SK-N-SH treated with all-trans-retinoic acid at 6 μM for 48 hours (cell line): ENCODE measurements at regions not wholly inside any gene's neighbourhood (a gene's known extent, or its start where the extent isn't known, plus 50 kb on each side); places are given as distances from the start of the nearest gene placed in this dataset.

Source experiments
- ATAC-seq: fragments of 200-7000 bp; cut with Tn5 transposase; 3 replicates; pipeline ENCODE4 v1.9.1; 2020; ENCODE audit warnings: mild to moderate bottlenecking, moderate library complexity
- ARNTL ChIP-seq: fragments of 450-650 bp; formaldehyde crosslinking; IDR thresholded peaks from 2 replicates; pipeline ENCODE4 v1.5.0; 2020; ENCODE audit warnings: low read depth, mild to moderate bottlenecking, moderate library complexity, borderline replicate concordance
- BACH2 ChIP-seq: fragments of 250-450 bp; sonication (Bioruptor Pico); IDR thresholded peaks from 2 replicates; pipeline ENCODE4 v1.9.0; 2021; ENCODE audit warnings: mild to moderate bottlenecking, borderline replicate concordance
- CREB5 ChIP-seq: fragments of 250-450 bp; sonication (Bioruptor Pico); IDR thresholded peaks from 2 replicates; pipeline ENCODE4 v1.5.1; 2020; ENCODE audit warnings: low read depth, mild to moderate bottlenecking, moderate library complexity
- CSDC2 ChIP-seq: fragments of 250-450 bp; sonication (Bioruptor Pico); IDR thresholded peaks from 2 replicates; pipeline ENCODE4 v1.5.0; 2020; ENCODE audit warnings: mild to moderate bottlenecking, moderate library complexity
- CSRNP3 ChIP-seq: fragments of 250-450 bp; sonication (Bioruptor Pico); IDR thresholded peaks from 2 replicates; pipeline ENCODE4 v1.5.1; 2021; ENCODE audit warnings: mild to moderate bottlenecking, moderate library complexity
- ESRRG ChIP-seq: fragments of 250-450 bp; sonication (Bioruptor Pico); IDR thresholded peaks from 2 replicates; pipeline ENCODE4 v1.6.1; 2021; ENCODE audit warnings: mild to moderate bottlenecking
- GLIS3 ChIP-seq: fragments of 250-450 bp; sonication (Bioruptor Pico); IDR thresholded peaks from 2 replicates; pipeline ENCODE4 v1.5.0; 2020; ENCODE audit warnings: mild to moderate bottlenecking, moderate library complexity
- ISL1 ChIP-seq: fragments of 250-450 bp; sonication (Bioruptor Pico); IDR thresholded peaks from 2 replicates; pipeline ENCODE4 v2.1.2; 2022; ENCODE audit warnings: mild to moderate bottlenecking, moderate library complexity
- OSR1 ChIP-seq: fragments of 250-450 bp; sonication (Bioruptor Pico); IDR thresholded peaks from 2 replicates; pipeline ENCODE4 v1.8.0; 2022; ENCODE audit warnings: moderate library complexity, mild to moderate bottlenecking, inconsistent platforms
- PATZ1 ChIP-seq: fragments of 250-450 bp; sonication (Bioruptor Pico); IDR thresholded peaks from 2 replicates; pipeline ENCODE4 v1.8.0; 2020; ENCODE audit warnings: mild to moderate bottlenecking, moderate library complexity, borderline replicate concordance
- POU6F1 ChIP-seq: fragments of 250-450 bp; sonication (Bioruptor Pico); IDR thresholded peaks from 2 replicates; pipeline ENCODE4 v1.8.0; 2021; ENCODE audit warnings: low read depth, mild to moderate bottlenecking, moderate library complexity, borderline replicate concordance
- RARB ChIP-seq: fragments of 250-450 bp; sonication (Bioruptor Pico); IDR thresholded peaks from 2 replicates; pipeline ENCODE4 v1.8.0; 2021; ENCODE audit warnings: mild to moderate bottlenecking, moderate library complexity
- SNAI2 ChIP-seq: fragments of 250-450 bp; sonication (Bioruptor Pico); IDR thresholded peaks from 2 replicates; pipeline ENCODE4 v1.5.0; 2020; ENCODE audit warnings: mild to moderate bottlenecking, moderate library complexity
- TCF4 ChIP-seq: fragments of 250-450 bp; sonication (Bioruptor Pico); IDR thresholded peaks from 2 replicates; pipeline ENCODE4 v1.8.0; 2021; ENCODE audit warnings: mild to moderate bottlenecking, moderate library complexity, borderline replicate concordance
- TOX ChIP-seq: fragments of 250-450 bp; sonication (Bioruptor Pico); IDR thresholded peaks from 2 replicates; pipeline ENCODE4 v1.8.0; 2021; ENCODE audit warnings: mild to moderate bottlenecking, moderate library complexity, borderline replicate concordance
- TSHZ2 ChIP-seq: fragments of 250-450 bp; sonication (Bioruptor Pico); IDR thresholded peaks from 2 replicates; pipeline ENCODE4 v1.5.0; 2020; ENCODE audit warnings: mild to moderate bottlenecking, moderate library complexity
- ZC3H10 ChIP-seq: fragments of 250-450 bp; sonication (Bioruptor Pico); IDR thresholded peaks from 2 replicates; pipeline ENCODE4 v1.5.1; 2021; ENCODE audit warnings: mild to moderate bottlenecking, moderate library complexity
- ZFP3 ChIP-seq: fragments of 250-450 bp; sonication (Bioruptor Pico); IDR thresholded peaks from 2 replicates; pipeline ENCODE4 v1.5.0; 2020; ENCODE audit warnings: mild to moderate bottlenecking, moderate library complexity
- ZFP30 ChIP-seq: fragments of 450-650 bp; formaldehyde crosslinking; IDR thresholded peaks from 2 replicates; pipeline ENCODE4 v1.5.0; 2022; ENCODE audit warnings: mild to moderate bottlenecking, moderate library complexity
- ZNF565 ChIP-seq: fragments of 450-650 bp; formaldehyde crosslinking; conservative IDR thresholded peaks from 2 replicates; pipeline ENCODE4 v1.5.0; 2020; ENCODE audit warnings: low read depth, mild to moderate bottlenecking, moderate library complexity
- ZNF70 ChIP-seq: fragments of 450-650 bp; formaldehyde crosslinking; IDR thresholded peaks from 2 replicates; pipeline ENCODE4 v1.5.0; 2020; ENCODE audit warnings: mild to moderate bottlenecking, moderate library complexity
- ZNF8 ChIP-seq: fragments of 450-650 bp; formaldehyde crosslinking; IDR thresholded peaks from 2 replicates; pipeline ENCODE4 v1.5.0; 2020; ENCODE audit warnings: mild to moderate bottlenecking, moderate library complexity

- ATAC-seq: no peak
- TF ChIP-seq CSRNP3 (CRISPR knock-in tag): no peak
These were observed 587.3 kb upstream of the CDH5 start for GRCh38 chr16:65779201-65779600.

GRCh38 chr16:65776639-65777183 is 589.8 kb upstream of the CDH5 start:
- ATAC-seq: no peak

GRCh38 chr16:65775829-65776228 is 590.7 kb upstream of the CDH5 start:
- ATAC-seq: no peak
- no peak for TF ChIP-seq CREB5
- no peak for TF ChIP-seq SNAI2 (CRISPR knock-in tag)
- TF ChIP-seq ZNF8: no peak
- TF ChIP-seq ZNF565 (CRISPR knock-in tag): no peak
- TF ChIP-seq ISL1 (CRISPR knock-in tag): no peak
- TF ChIP-seq CSDC2 (CRISPR knock-in tag): no peak
- no peak for TF ChIP-seq ESRRG (CRISPR knock-in tag)
- TF ChIP-seq, all 23 proteins: peak for 0

More at GRCh38 chr16:65776639-65777183, 589.8 kb upstream of the CDH5 start:
- TF ChIP-seq ZNF8: no peak
- no peak for TF ChIP-seq OSR1 (CRISPR knock-in tag)
- no peak for TF ChIP-seq PATZ1 (CRISPR knock-in tag)
- TF ChIP-seq ZFP3: no peak
- TF ChIP-seq TOX (CRISPR knock-in tag): no peak
- no peak for TF ChIP-seq CSDC2 (CRISPR knock-in tag)
- no peak for TF ChIP-seq CREB5

- no peak for ATAC-seq
- TF ChIP-seq CSRNP3 (CRISPR knock-in tag): no peak
- no peak for TF ChIP-seq ZNF565 (CRISPR knock-in tag)
- TF ChIP-seq TSHZ2: no peak
- no peak for TF ChIP-seq ESRRG (CRISPR knock-in tag)
- no peak for TF ChIP-seq OSR1 (CRISPR knock-in tag)
- no peak for TF ChIP-seq POU6F1 (CRISPR knock-in tag)
- no peak for TF ChIP-seq GLIS3
- no peak for TF ChIP-seq ZFP3
- no peak for TF ChIP-seq TOX (CRISPR knock-in tag)
- TF ChIP-seq ZFP30 (CRISPR knock-in tag): no peak
- no peak for TF ChIP-seq ARNTL (CRISPR knock-in tag)
- no peak for TF ChIP-seq SNAI2 (CRISPR knock-in tag)
- TF ChIP-seq CSDC2 (CRISPR knock-in tag): no peak
- TF ChIP-seq BACH2 (CRISPR knock-in tag): no peak
- TF ChIP-seq RARB: no peak
- no peak for TF ChIP-seq TCF4 (CRISPR knock-in tag)
- TF ChIP-seq PATZ1 (CRISPR knock-in tag): no peak
- TF ChIP-seq ZC3H10 (CRISPR knock-in tag): no peak
- TF ChIP-seq ZNF70 (CRISPR knock-in tag): no peak
These were observed 592.1 kb upstream of the CDH5 start for GRCh38 chr16:65774350-65774749.
